ENCODE measurements at regions not wholly inside any gene's neighbourhood (a gene's known extent, or its start where the extent isn't known, plus 50 kb on each side); places are given as distances from the start of the nearest gene placed in this dataset.

DNA sequence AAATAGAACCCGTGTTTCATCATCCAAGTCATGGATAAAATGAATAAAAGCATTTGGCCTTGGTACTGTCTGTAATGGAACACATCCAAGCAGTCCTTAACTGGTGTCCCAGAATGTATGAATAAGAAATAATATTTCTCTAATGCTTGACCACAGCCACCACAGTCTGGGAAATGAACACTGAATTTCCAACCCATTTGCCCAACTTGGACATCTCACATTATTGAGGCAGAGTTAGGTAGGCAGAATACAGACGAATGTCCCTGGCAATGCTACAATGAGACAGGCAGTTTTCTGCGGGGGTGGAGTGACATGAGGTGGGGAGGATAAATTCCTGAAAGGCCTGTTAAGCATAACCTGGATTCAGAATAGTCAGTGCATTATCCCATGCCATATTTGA lies 245.7 kb downstream of the ZIC1 start:
- TF ChIP-seq, protein P1, sequence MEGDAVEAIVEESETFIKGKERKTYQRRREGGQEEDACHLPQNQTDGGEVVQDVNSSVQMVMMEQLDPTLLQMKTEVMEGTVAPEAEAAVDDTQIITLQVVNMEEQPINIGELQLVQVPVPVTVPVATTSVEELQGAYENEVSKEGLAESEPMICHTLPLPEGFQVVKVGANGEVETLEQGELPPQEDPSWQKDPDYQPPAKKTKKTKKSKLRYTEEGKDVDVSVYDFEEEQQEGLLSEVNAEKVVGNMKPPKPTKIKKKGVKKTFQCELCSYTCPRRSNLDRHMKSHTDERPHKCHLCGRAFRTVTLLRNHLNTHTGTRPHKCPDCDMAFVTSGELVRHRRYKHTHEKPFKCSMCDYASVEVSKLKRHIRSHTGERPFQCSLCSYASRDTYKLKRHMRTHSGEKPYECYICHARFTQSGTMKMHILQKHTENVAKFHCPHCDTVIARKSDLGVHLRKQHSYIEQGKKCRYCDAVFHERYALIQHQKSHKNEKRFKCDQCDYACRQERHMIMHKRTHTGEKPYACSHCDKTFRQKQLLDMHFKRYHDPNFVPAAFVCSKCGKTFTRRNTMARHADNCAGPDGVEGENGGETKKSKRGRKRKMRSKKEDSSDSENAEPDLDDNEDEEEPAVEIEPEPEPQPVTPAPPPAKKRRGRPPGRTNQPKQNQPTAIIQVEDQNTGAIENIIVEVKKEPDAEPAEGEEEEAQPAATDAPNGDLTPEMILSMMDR (IDR thresholded peaks at IDR 0.05) = no peak
- no peak for TF ChIP-seq POLR2A (IDR thresholded peaks at IDR 0.05)
